ENCODE measurements at regions not wholly inside any gene's neighbourhood (a gene's known extent, or its start where the extent isn't known, plus 50 kb on each side); places are given as distances from the start of the nearest gene placed in this dataset.

DNA sequence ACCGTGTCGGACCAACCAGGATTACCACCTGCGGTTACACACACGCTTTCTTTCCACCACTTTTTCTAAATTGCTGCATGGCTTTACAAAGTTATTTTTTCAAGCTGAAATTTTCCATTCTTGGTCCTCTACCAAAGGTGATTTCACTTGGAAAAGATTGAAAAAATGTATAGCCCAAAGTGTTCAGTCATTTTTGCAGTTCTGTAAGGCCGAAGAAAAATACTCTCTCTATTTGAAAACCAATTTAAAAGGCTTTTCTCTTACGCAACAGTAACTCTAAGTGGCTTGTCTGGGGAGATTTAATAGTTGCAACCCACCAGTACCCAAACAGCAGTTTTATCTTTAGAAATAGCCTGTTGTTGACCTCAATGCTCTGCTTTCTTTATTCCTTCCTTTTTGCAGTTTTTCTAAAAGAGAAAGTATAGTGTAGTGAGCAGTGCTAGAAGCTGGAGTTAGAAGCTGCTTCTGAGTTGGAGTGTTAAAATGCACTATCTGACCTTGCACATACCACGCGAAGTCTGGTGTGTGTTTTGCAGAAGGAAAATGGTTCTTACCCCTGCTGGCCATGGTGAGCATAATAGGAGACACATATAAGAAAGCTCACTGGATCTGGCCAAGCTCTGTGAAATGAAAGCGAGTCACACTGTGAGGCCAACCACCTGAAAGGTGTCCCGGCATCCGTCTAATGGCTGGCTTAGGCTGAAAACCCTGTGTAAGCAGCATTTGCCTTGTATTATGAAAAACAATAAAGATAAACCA, 201.0 kb upstream of the ADRA1D start:
- Histone ChIP-seq H3K36me3 (ENCODE audit: control insufficient read depth in 2 of 2, insufficient read depth in 2 of 2, low read length in 1 of 2) (no peaks in the 10 kb centered on the region), H3K9ac (ENCODE audit: control insufficient read depth, insufficient read depth, low read length) (no peak overlapping the region), H3K4me2 (ENCODE audit: control insufficient read depth, insufficient read depth) (no peak overlapping the region), H4K20me1 (ENCODE audit: control insufficient read depth, insufficient read depth) (no peaks in the 10 kb centered on the region), H3K4me1 (ENCODE audit: control insufficient read depth, insufficient read depth, low read length) (no peaks in the 10 kb centered on the region), H3K4me3 (no peak overlapping the region), H3K27me3 (replicated peaks in 1 of 2; ENCODE audit: control insufficient read depth in 2 of 2, insufficient read depth in 2 of 2, low read length in 1 of 2) (no peaks in the 10 kb centered on the region), H3K27ac (ENCODE audit: control insufficient read depth, insufficient read depth) (no peak overlapping the region), H3K79me2 (ENCODE audit: control insufficient read depth, insufficient read depth, low read length) (no peaks in the 10 kb centered on the region), H2AFZ (ENCODE audit: control insufficient read depth, low read depth, low read length) (no peak overlapping the region), H3K9me3 (replicated peaks; ENCODE audit: control insufficient read depth, insufficient read depth, low read length) (no peaks in the 10 kb centered on the region)
- no peak for DNase-seq (ENCODE audit: low read depth, low spot score)
- ChIA-PET POLR2A (no interaction called here), CTCF (no interaction called here), SMC1A (ENCODE audit: uncharacterized antibody, unreplicated experiment) (no interaction called here), RAD21 (ENCODE audit: unreplicated experiment) (no interaction called here)
- ATAC-seq: no peak
- BruUV-seq (replicated peaks): no TSS peak
- intact Hi-C loops (cut with micrococcal nuclease; ENCODE audit: unreplicated experiment): no loop called here
- in situ Hi-C loops (cut with MboI): no loop called here
- 72% methylated on average over 11 of the region's 11 CpGs for WGBS (ENCODE audit: insufficient coverage, insufficient replicate concordance, low lambda C conversion rate, missing lambda C conversion rate)
- no peak for FAIRE-seq
- TF ChIP-seq FOS (IDR thresholded peaks at IDR 0.05; ENCODE audit: borderline replicate concordance, extremely low read depth, insufficient read length) (no peak), MEF2B (IDR thresholded peaks at IDR 0.05; ENCODE audit: partially characterized antibody, poor library complexity, severe bottlenecking) (no peak), SUPT20H (IDR thresholded peaks at IDR 0.05; ENCODE audit: borderline replicate concordance, control insufficient read depth, low read depth, low read length) (no peak)
- TF ChIP-seq, protein P1, sequence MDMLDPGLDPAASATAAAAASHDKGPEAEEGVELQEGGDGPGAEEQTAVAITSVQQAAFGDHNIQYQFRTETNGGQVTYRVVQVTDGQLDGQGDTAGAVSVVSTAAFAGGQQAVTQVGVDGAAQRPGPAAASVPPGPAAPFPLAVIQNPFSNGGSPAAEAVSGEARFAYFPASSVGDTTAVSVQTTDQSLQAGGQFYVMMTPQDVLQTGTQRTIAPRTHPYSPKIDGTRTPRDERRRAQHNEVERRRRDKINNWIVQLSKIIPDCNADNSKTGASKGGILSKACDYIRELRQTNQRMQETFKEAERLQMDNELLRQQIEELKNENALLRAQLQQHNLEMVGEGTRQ (IDR thresholded peaks at IDR 0.05; ENCODE audit: borderline replicate concordance, low read depth, low read length): no peak

DNA sequence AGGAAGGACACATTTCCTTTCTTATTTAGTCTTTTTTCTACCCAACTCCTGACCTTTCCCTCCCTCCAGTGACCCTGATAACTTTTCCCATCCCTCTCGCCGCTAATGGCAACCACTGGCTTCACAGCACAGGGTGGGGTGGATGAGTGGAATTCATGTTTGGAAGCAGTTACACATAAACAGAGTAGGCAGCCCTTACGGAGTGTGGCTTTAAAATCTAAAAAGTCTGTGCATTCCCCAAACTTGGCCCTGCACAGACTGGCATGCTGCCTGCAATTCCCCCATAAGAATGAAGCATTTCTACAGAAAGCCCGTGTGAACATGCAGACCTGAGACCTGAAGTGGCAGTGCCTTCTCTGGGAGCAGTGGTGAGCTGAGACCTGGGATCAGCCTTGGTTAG, 196.7 kb upstream of the ADRA1D start:
- H4K20me1 ChIP-seq (ENCODE audit: control insufficient read depth, insufficient read depth): no peaks in the 10 kb centered on the region
- H3K79me2 ChIP-seq (ENCODE audit: control insufficient read depth, insufficient read depth, low read length): no peaks in the 10 kb centered on the region
- H3K4me2 ChIP-seq (ENCODE audit: control insufficient read depth, insufficient read depth): no peak overlapping the region
- peaks cover 0 to 1% of the 10 kb centered on the region in 2 experiments; a peak in 2 of 4 replicates for H3K27me3 ChIP-seq (replicated peaks in 1 of 2; ENCODE audit: control insufficient read depth in 2 of 2, insufficient read depth in 2 of 2, low read length in 1 of 2)
- SMC1A ChIA-PET (ENCODE audit: uncharacterized antibody, unreplicated experiment): no interaction called here
- no peak overlapping the region for H3K4me3 ChIP-seq
- no peak for FAIRE-seq
- H3K36me3 ChIP-seq (ENCODE audit: control insufficient read depth in 2 of 2, insufficient read depth in 2 of 2, low read length in 1 of 2): no peaks in the 10 kb centered on the region
- no peak for ATAC-seq
- CTCF ChIA-PET: no interaction called here
- intact Hi-C loops (cut with micrococcal nuclease; ENCODE audit: unreplicated experiment) (no loop called here), in situ Hi-C loops (cut with MboI) (no loop called here)
- no peak overlapping the region for H3K27ac ChIP-seq (ENCODE audit: control insufficient read depth, insufficient read depth)
- POLR2A ChIA-PET: no interaction called here
- BruUV-seq (replicated peaks): no TSS peak
- DNase-seq (ENCODE audit: low read depth, low spot score): no peak
- WGBS (ENCODE audit: insufficient coverage, insufficient replicate concordance, low lambda C conversion rate, missing lambda C conversion rate): 52% methylated on average over 4 of the region's 4 CpGs
- no peaks in the 10 kb centered on the region for H3K4me1 ChIP-seq (ENCODE audit: control insufficient read depth, insufficient read depth, low read length)
- no peak overlapping the region for H3K9ac ChIP-seq (ENCODE audit: control insufficient read depth, insufficient read depth, low read length)
- RAD21 ChIA-PET (ENCODE audit: unreplicated experiment): no interaction called here
- H2AFZ ChIP-seq (ENCODE audit: control insufficient read depth, low read depth, low read length): no peak overlapping the region
- no peaks in the 10 kb centered on the region for H3K9me3 ChIP-seq (replicated peaks; ENCODE audit: control insufficient read depth, insufficient read depth, low read length)
- no peak for TF ChIP-seq NFIC (IDR thresholded peaks at IDR 0.05; ENCODE audit: low read depth, low read length)
- TF ChIP-seq, protein P2, sequence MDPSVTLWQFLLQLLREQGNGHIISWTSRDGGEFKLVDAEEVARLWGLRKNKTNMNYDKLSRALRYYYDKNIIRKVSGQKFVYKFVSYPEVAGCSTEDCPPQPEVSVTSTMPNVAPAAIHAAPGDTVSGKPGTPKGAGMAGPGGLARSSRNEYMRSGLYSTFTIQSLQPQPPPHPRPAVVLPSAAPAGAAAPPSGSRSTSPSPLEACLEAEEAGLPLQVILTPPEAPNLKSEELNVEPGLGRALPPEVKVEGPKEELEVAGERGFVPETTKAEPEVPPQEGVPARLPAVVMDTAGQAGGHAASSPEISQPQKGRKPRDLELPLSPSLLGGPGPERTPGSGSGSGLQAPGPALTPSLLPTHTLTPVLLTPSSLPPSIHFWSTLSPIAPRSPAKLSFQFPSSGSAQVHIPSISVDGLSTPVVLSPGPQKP (IDR thresholded peaks at IDR 0.05; ENCODE audit: low read depth, low read length): no peak
- TF ChIP-seq, protein P3, sequence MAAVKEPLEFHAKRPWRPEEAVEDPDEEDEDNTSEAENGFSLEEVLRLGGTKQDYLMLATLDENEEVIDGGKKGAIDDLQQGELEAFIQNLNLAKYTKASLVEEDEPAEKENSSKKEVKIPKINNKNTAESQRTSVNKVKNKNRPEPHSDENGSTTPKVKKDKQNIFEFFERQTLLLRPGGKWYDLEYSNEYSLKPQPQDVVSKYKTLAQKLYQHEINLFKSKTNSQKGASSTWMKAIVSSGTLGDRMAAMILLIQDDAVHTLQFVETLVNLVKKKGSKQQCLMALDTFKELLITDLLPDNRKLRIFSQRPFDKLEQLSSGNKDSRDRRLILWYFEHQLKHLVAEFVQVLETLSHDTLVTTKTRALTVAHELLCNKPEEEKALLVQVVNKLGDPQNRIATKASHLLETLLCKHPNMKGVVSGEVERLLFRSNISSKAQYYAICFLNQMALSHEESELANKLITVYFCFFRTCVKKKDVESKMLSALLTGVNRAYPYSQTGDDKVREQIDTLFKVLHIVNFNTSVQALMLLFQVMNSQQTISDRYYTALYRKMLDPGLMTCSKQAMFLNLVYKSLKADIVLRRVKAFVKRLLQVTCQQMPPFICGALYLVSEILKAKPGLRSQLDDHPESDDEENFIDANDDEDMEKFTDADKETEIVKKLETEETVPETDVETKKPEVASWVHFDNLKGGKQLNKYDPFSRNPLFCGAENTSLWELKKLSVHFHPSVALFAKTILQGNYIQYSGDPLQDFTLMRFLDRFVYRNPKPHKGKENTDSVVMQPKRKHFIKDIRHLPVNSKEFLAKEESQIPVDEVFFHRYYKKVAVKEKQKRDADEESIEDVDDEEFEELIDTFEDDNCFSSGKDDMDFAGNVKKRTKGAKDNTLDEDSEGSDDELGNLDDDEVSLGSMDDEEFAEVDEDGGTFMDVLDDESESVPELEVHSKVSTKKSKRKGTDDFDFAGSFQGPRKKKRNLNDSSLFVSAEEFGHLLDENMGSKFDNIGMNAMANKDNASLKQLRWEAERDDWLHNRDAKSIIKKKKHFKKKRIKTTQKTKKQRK (IDR thresholded peaks at IDR 0.05; ENCODE audit: low read depth, low read length): no peak
- no peak for TF ChIP-seq NR2C1 (IDR thresholded peaks at IDR 0.05)
- TF ChIP-seq SP1 (IDR thresholded peaks at IDR 0.05; ENCODE audit: low read depth, low read length): no peak
- TF ChIP-seq STAT3 (IDR thresholded peaks at IDR 0.05; ENCODE audit: low read depth, low read length): no peak
- TF ChIP-seq MEF2A (IDR thresholded peaks at IDR 0.05; ENCODE audit: insufficient read depth, low read depth, low read length): no peak
- TF ChIP-seq PAX8 (IDR thresholded peaks at IDR 0.05): no peak
- no peak for TF ChIP-seq HDAC2 (IDR thresholded peaks at IDR 0.05)

All from GM12878 (cell line).